Heart right ventricle (tissue), 16 donors: ENCODE measurements at regions not wholly inside any gene's neighbourhood (a gene's known extent, or its start where the extent isn't known, plus 50 kb on each side); places are given as distances from the start of the nearest gene placed in this dataset.

Experiments
- ATAC-seq, 8 donors: fragments of 200-7000 bp; cut with Tn5 transposase; one replicate each; pipeline ENCODE4 v1.9.1; 2020; ENCODE audit warnings: mild to moderate bottlenecking in 8 of 8, moderate library complexity in 8 of 8, moderate number of reproducible peaks in 1 of 8
- DNase-seq, 2 donors: peaks; one replicate each; pipeline ENCODE4 v3.0.0-alpha.2; 2020
- H3K27ac ChIP-seq, 10 donors: fragments of 200-600 bp; sonication (generic) in 2 of 10; one replicate each; pipeline versions ENCODE4 v1.5.0 to v1.8.0; 2020 to 2022; ENCODE audit warnings: mild to moderate bottlenecking in 3 of 10
- H3K27me3 ChIP-seq, 7 donors: fragments of 200-600 bp; one replicate each; pipeline ENCODE4 v1.8.0; 2021 to 2022; ENCODE audit warnings: mild to moderate bottlenecking in 2 of 7
- H3K36me3 ChIP-seq, 9 donors: fragments of 200-600 bp; sonication (generic) in 1 of 9; one replicate each; pipeline versions ENCODE4 v1.5.0 to v1.8.0; 2020 to 2022; ENCODE audit warnings: mild to moderate bottlenecking in 2 of 9
- H3K4me1 ChIP-seq, 9 donors: fragments of 200-600 bp; sonication (generic) in 1 of 9; one replicate each; pipeline versions ENCODE4 v1.5.0 to v1.8.0; 2020 to 2022; ENCODE audit warnings: mild to moderate bottlenecking in 4 of 9
- H3K4me3 ChIP-seq, 10 donors: fragments of 200-600 bp; sonication (generic) in 2 of 10; one replicate each; pipeline versions ENCODE4 v1.5.0 to v1.8.0; 2020 to 2022; ENCODE audit warnings: mild to moderate bottlenecking in 7 of 10, moderate library complexity in 2 of 10
- H3K9me3 ChIP-seq, 11 donors: fragments of 200-600 bp in 10 of 11; sonication (generic) in 2 of 11; one replicate each; pipeline versions ENCODE4 v1.5.0 to v1.8.0; 2013 to 2022; ENCODE audit warnings: mild to moderate bottlenecking in 2 of 11, control low read depth in 1 of 11, moderate library complexity in 1 of 11
- CTCF ChIP-seq, 9 donors: fragments of 200-600 bp; sonication (generic) in 2 of 9; IDR thresholded peaks; one replicate each; pipeline versions ENCODE4 v1.5.0 to v1.8.0; 2021 to 2022; ENCODE audit warnings: antibody characterized with exemption in 9 of 9, mild to moderate bottlenecking in 5 of 9, moderate library complexity in 1 of 9
- WGBS, 2 donors: extraction: QIAGEN DNeasy Blood & Tissue Kit; methylation state at CpG; one replicate each; pipeline ENCODE4 v1.1.7; 2013; ENCODE audit warnings: inconsistent platforms in 1 of 2; 5-methylcytosine and 5-hydroxymethylcytosine counted together
- intact Hi-C, 10 donors: fragments of 100-400 bp; cut with DNase I; formaldehyde crosslinking; loops; one replicate each; pipeline versions ENCODE4 v1.11.1 to v1.14.2; 2022
- donor health status: Arrhythmogenic right ventricular cardiomyopathy.
- donor health status: ischemic (EF 13 %, LVEDD 7.1; RV severe dilation, severe dysfunction).
- donor health status: healthy with polysubstance abuse.
- donor health status: DM: no; HTN: yes; CAD: no.
- donor health status: DM: no; HTN: no; CAD: no.
- donor health status: ischemic (EF 25% LVEDD 6.9; RV normal size, moderate dysfunction).
- donor health status: ischemic (EF 25% LVEDD 5.7; RV mildly dilated, moderate dysfunction).
- donor health status: healthy.
- donor health status: DM: yes; HTN: yes; CAD: no.
- donor health status: Ischemic cardiomyopathy.
- donor health status: ischemic (EF 35%, LVEDD 5.7; RV mildly dilated, moderate dysfunction).
- donor health status: nonischemic (EF 11% LVEDD 7.7; RV severe dilation, severe dysfunction).
- donor health status: DM: yes; HTN: yes; CAD: no.
- donor health status: PGD.
- donor health status: ischemic (EF 29% LVEDD 5.4; RV normal size, mild dysfunction).
- donor health status: nonischemic (EF 23%, LVEDD 6.1; RV moderate dilation, normal function).

- 70 to 72% methylated on average over 12 of the region's 12 CpGs for WGBS, 2 donors
- H3K36me3 ChIP-seq, result no peaks in the 10 kb centered on the region
- no peaks in the 10 kb centered on the region for H3K9me3 ChIP-seq
- ATAC-seq, result peak in 6 of 8 donors; percentile 23 to 78 (median 42)
- peaks cover 0 to 8% (median 0%) of the 10 kb centered on the region in 9 donors for H3K4me1 ChIP-seq
- no peaks in the 10 kb centered on the region for H3K27me3 ChIP-seq
- no peak for DNase-seq
- intact Hi-C loops, result no loop called here
- no peak for TF ChIP-seq CTCF (IDR thresholded peaks at IDR 0.05)
- no peak overlapping the region for H3K4me3 ChIP-seq
- H3K27ac ChIP-seq, result no peak overlapping the region
Measured at GRCh38 chr2:236705295-236706105, 135.9 kb downstream of the ACKR3 start.

DNA sequence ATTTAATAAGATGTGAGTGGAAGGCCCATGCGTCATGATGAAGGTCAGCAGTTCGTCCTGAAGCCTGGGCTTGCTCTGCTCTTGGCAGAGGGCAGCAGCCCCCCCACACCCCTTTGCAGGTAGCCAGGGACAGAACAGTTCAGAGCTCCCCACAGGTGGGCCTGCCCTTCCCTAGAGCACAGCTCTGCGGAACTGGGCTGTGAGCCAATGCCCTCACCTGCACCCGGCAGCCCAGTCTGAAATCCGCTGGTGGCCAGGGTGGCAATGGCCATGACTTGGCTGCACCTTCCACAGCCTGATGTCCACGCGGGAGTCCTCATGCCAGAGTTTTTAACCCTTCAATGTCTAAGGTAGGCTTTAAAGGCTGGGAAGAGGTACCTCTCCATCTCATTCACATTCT is 136.7 kb downstream of the ACKR3 start:
- Histone ChIP-seq H3K4me3 (no peak overlapping the region), H3K27me3 (no peaks in the 10 kb centered on the region), H3K4me1 (peaks cover 0 to 12% (median 0%) of the 10 kb centered on the region in 9 donors), H3K27ac (no peak overlapping the region), H3K9me3 (no peaks in the 10 kb centered on the region), H3K36me3 (no peaks in the 10 kb centered on the region)
- DNase-seq, result no peak
- ATAC-seq, result no peak
- WGBS, 2 donors, result 71 to 79% methylated on average over 7 of the region's 7 CpGs
- no peak for TF ChIP-seq CTCF (IDR thresholded peaks at IDR 0.05)
- intact Hi-C loops, result no loop called here

- Histone ChIP-seq H3K36me3 (no peaks in the 10 kb centered on the region), H3K27ac (no peak overlapping the region), H3K4me3 (no peak overlapping the region), H3K4me1 (peaks cover 0 to 16% (median 0%) of the 10 kb centered on the region in 9 donors), H3K27me3 (no peaks in the 10 kb centered on the region), H3K9me3 (no peaks in the 10 kb centered on the region)
- no peak for TF ChIP-seq CTCF (IDR thresholded peaks at IDR 0.05)
- DNase-seq, result no peak
- ATAC-seq, result no peak
- intact Hi-C loops, result no loop called here
Measured at GRCh38 chr2:236706803-236707202, 137.2 kb downstream of the ACKR3 start.

DNA sequence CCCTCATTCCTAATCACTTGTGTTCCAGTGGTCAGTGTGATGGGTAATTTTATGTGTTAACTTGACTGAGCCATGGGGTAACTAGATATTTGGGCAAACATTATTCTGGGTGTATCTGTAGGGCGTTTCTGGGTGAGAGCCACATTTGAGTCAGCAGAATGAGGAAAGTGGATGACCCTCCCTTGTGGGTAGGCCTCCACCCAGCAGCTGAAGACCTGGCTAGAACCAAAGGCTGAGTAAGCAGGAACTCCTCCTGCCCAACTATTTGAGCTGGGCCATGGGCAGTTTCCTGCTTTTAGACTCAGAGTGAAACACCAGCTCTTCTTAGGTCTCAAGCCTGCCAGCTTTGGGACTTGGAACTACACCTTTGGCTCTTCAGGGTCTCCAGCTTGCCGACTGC is 141.8 kb downstream of the ACKR3 start:
- intact Hi-C loops, result no loop called here
- no peak for TF ChIP-seq CTCF (IDR thresholded peaks at IDR 0.05)
- ATAC-seq (peak in 5 of 8 donors; percentile 27 to 79 (median 42)), DNase-seq (no peak)
- H3K27me3 ChIP-seq, result peaks cover 0 to 6% (median 0%) of the 10 kb centered on the region in 7 donors
- peaks cover 0 to 44% (median 10%) of the 10 kb centered on the region in 9 donors for H3K4me1 ChIP-seq
- H3K4me3 ChIP-seq, result no peak overlapping the region
- 81 to 95% methylated on average over 2 of the region's 2 CpGs for WGBS, 2 donors
- no peaks in the 10 kb centered on the region for H3K36me3 ChIP-seq
- H3K27ac ChIP-seq, result peak overlapping the region in 1 of 10 donors; percentile 68
- H3K9me3 ChIP-seq, result no peaks in the 10 kb centered on the region
